Fibroblast of lung (primary cell): ENCODE measurements at regions not wholly inside any gene's neighbourhood (a gene's known extent, or its start where the extent isn't known, plus 50 kb on each side); places are given as distances from the start of the nearest gene placed in this dataset.

ENCODE experiments used
- DNase-seq, 2 donors: peaks; one replicate each; pipeline versions ENCODE4 v3.0.0 to v3.0.0-alpha.2; 2010; ENCODE audit warnings: low read depth in 2 of 2
- H2AFZ ChIP-seq: 2 replicates; pipeline ENCODE4 v1.5.1; 2012; ENCODE audit warnings: low read length, control low read depth, inconsistent platforms
- H3K27ac ChIP-seq: 2 replicates; pipeline ENCODE4 v1.5.1; 2011; ENCODE audit warnings: low read length, control low read depth; ENCODE audit not compliant: insufficient read depth
- H3K27me3 ChIP-seq: 2 replicates; pipeline ENCODE4 v1.5.1; 2011; ENCODE audit warnings: mild to moderate bottlenecking, low read length; ENCODE audit not compliant: control insufficient read depth, insufficient read depth
- H3K36me3 ChIP-seq: 2 replicates; pipeline ENCODE4 v1.5.1; 2011; ENCODE audit warnings: low read length; ENCODE audit not compliant: control insufficient read depth, insufficient read depth
- H3K4me1 ChIP-seq: 2 replicates; pipeline ENCODE4 v1.5.1; 2011; ENCODE audit warnings: low read length; ENCODE audit not compliant: control insufficient read depth, insufficient read depth; ENCODE audit errors: extremely low read depth
- H3K4me2 ChIP-seq: 2 replicates; pipeline ENCODE4 v1.5.1; 2011; ENCODE audit warnings: low read length, control low read depth; ENCODE audit not compliant: insufficient read depth; ENCODE audit errors: extremely low read depth
- H3K4me3 ChIP-seq, 4 experiments: fragments of 200-600 bp in 1 of 4; sonication (generic) in 1 of 4; replicated peaks in 1 of 4; 2 replicates each; pipeline ENCODE4 v1.5.1; 2011 to 2016; ENCODE audit warnings: low read length in 4 of 4, low read depth in 3 of 4, mild to moderate bottlenecking in 3 of 4, control low read depth in 2 of 4, inconsistent platforms in 1 of 4, mixed read lengths in 1 of 4; ENCODE audit not compliant: insufficient read depth in 1 of 4; ENCODE audit errors: control extremely low read depth in 1 of 4
- H3K79me2 ChIP-seq: 2 replicates; pipeline ENCODE4 v1.5.1; 2012; ENCODE audit warnings: mild to moderate bottlenecking, low read length, inconsistent platforms; ENCODE audit not compliant: control insufficient read depth, insufficient read depth
- H3K9ac ChIP-seq: 2 replicates; pipeline ENCODE4 v1.5.1; 2011; ENCODE audit warnings: mild to moderate bottlenecking, low read length, control low read depth; ENCODE audit not compliant: insufficient read depth
- H3K9me3 ChIP-seq: 2 replicates; pipeline ENCODE4 v1.5.1; 2012; ENCODE audit warnings: low read depth, low read length; ENCODE audit not compliant: control insufficient read depth, insufficient read depth
- H4K20me1 ChIP-seq: 2 replicates; pipeline ENCODE4 v1.5.1; 2011; ENCODE audit warnings: low read length; ENCODE audit not compliant: control insufficient read depth, insufficient read depth; ENCODE audit errors: extremely low read depth
- CTCF ChIP-seq, 2 donors: IDR thresholded peaks in 1 of 2; conservative IDR thresholded peaks in 1 of 2; 1 replicate in 1 of 2; 2 replicates in 1 of 2; pipeline ENCODE4 v1.5.1; 2011 to 2012; ENCODE audit warnings: low read length in 2 of 2, control low read depth in 1 of 2, inconsistent platforms in 1 of 2, low read depth in 1 of 2, mild to moderate bottlenecking in 1 of 2
- EZH2 ChIP-seq: IDR thresholded peaks from 2 replicates; pipeline ENCODE4 v1.5.1; 2012; ENCODE audit warnings: low read length, control low read depth, mild to moderate bottlenecking; ENCODE audit errors: missing control alignments

DNA sequence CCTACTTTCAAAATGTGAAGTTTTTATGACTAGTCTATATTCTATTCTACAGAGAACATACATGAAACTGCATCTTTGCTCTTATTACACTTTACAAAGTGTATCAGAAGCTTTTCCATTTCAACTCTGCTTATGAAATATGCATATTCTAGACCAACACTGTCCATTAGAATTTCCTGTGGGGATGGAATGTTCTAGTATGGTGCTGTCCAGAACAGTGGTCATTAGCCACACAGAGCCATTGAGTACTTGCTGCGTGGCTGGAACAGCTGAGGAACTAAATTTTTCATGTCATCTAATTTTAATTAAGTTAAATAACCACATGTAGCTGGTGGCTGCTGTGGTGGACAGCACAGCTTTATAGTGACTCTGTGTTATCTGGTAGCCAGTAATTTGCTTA is 105.9 kb upstream of the PDE10A start:
- no peaks in the 10 kb centered on the region for H3K4me1 ChIP-seq
- no peak for DNase-seq
- H3K4me2 ChIP-seq: no peak overlapping the region
- H4K20me1 ChIP-seq: no peaks in the 10 kb centered on the region
- no peaks in the 10 kb centered on the region for H3K27me3 ChIP-seq
- H2AFZ ChIP-seq: no peak overlapping the region
- H3K79me2 ChIP-seq: no peaks in the 10 kb centered on the region
- no peak overlapping the region for H3K9ac ChIP-seq
- H3K36me3 ChIP-seq: no peaks in the 10 kb centered on the region
- no peak overlapping the region for H3K4me3 ChIP-seq
- no peak overlapping the region for H3K27ac ChIP-seq
- H3K9me3 ChIP-seq: no peaks in the 10 kb centered on the region
- TF ChIP-seq EZH2 (no peak), CTCF (conservative IDR thresholded peaks at IDR 0.05 in 1 of 2, IDR thresholded peaks at IDR 0.05 in 1 of 2; ENCODE audit: low read depth in 1 of 2, low read length in 2 of 2) (no peak)

- H3K4me2 ChIP-seq: no peak overlapping the region
- DNase-seq: peak in 1 of 2 donors; percentile 29
- TF ChIP-seq EZH2 (no peak), CTCF (conservative IDR thresholded peaks at IDR 0.05 in 1 of 2, IDR thresholded peaks at IDR 0.05 in 1 of 2; ENCODE audit: low read depth in 1 of 2, low read length in 2 of 2) (no peak)
- H2AFZ ChIP-seq: no peak overlapping the region
- H3K4me1 ChIP-seq: no peaks in the 10 kb centered on the region
- no peaks in the 10 kb centered on the region for H3K27me3 ChIP-seq
- no peak overlapping the region for H3K9ac ChIP-seq
- H3K9me3 ChIP-seq: no peaks in the 10 kb centered on the region
- no peaks in the 10 kb centered on the region for H3K36me3 ChIP-seq
- H3K4me3 ChIP-seq: no peak overlapping the region
- H3K27ac ChIP-seq: no peak overlapping the region
- no peaks in the 10 kb centered on the region for H4K20me1 ChIP-seq
- no peaks in the 10 kb centered on the region for H3K79me2 ChIP-seq
Measured at GRCh38 chr6:165767228-165767627, 104.2 kb upstream of the PDE10A start.

- Histone ChIP-seq H3K4me3 (no peak overlapping the region), H3K27ac (no peak overlapping the region), H3K4me1 (no peaks in the 10 kb centered on the region), H3K79me2 (no peaks in the 10 kb centered on the region), H3K9me3 (no peaks in the 10 kb centered on the region), H3K9ac (no peak overlapping the region), H4K20me1 (no peaks in the 10 kb centered on the region), H3K4me2 (no peak overlapping the region), H2AFZ (no peak overlapping the region), H3K36me3 (no peaks in the 10 kb centered on the region), H3K27me3 (no peaks in the 10 kb centered on the region)
- TF ChIP-seq CTCF (conservative IDR thresholded peaks at IDR 0.05 in 1 of 2, IDR thresholded peaks at IDR 0.05 in 1 of 2; ENCODE audit: low read depth in 1 of 2, low read length in 2 of 2) (no peak), EZH2 (no peak)
- DNase-seq: peak in 1 of 2 donors; percentile 27
Measured at GRCh38 chr6:165766457-165766856, 103.4 kb upstream of the PDE10A start.
